Mesothelial cell of epicardium (in vitro differentiated cells): ENCODE measurements at regions not wholly inside any gene's neighbourhood (a gene's known extent, or its start where the extent isn't known, plus 50 kb on each side); places are given as distances from the start of the nearest gene placed in this dataset.

Source experiments
- DNase-seq, 2 experiments: peaks; one replicate each; pipeline ENCODE4 v3.0.0; 2021; ENCODE audit warnings: low spot score in 2 of 2; ENCODE audit not compliant: unreplicated experiment in 2 of 2
- H3K27ac Mint-ChIP-seq: 2 replicates; pipeline ENCODE4 v1.8.0; 2021; ENCODE audit warnings: mixed read lengths
- H3K27me3 Mint-ChIP-seq: 2 replicates; pipeline ENCODE4 v1.8.0; 2021; ENCODE audit warnings: low read depth, mixed read lengths
- H3K36me3 Mint-ChIP-seq: 2 replicates; pipeline ENCODE4 v1.8.0; 2021; ENCODE audit warnings: mixed read lengths
- H3K4me1 Mint-ChIP-seq: 2 replicates; pipeline ENCODE4 v1.8.0; 2021; ENCODE audit warnings: mixed read lengths
- H3K4me3 Mint-ChIP-seq: 2 replicates; pipeline ENCODE4 v1.8.0; 2021; ENCODE audit warnings: mild to moderate bottlenecking, moderate library complexity, mixed read lengths
- H3K9me3 Mint-ChIP-seq: 2 replicates; pipeline ENCODE4 v1.8.0; 2021; ENCODE audit warnings: mixed read lengths
- TF ChIP-seq, protein P1 (sequence below): fragments of 200-600 bp; sonication (generic); IDR thresholded peaks from one replicate; pipeline ENCODE4 v1.5.0; 2021; ENCODE audit warnings: antibody characterized with exemption; ENCODE audit not compliant: unreplicated experiment

DNA sequence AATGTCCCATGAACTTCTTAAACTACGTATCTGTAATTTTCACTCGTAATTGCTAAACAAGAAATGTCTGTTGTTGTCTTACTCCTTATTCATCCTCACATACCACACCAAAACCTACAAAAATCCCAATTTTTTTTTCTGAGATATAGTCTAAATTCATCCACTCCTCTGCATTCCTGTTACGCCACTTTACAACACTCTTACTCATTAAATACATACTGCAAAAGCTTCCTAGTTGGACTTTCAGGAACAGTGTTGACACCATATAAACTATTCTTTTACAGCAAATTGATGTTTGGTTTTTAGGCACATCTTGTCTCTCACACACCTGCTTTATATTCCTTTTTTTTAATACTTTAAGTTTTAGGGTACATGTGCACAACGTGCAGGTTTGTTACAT lies 934.9 kb upstream of the CADM2 start:
- Mint-ChIP-seq H3K9me3 (no peaks in the 10 kb centered on the region), H3K4me3 (no peak overlapping the region), H3K27me3 (no peaks in the 10 kb centered on the region), H3K4me1 (no peaks in the 10 kb centered on the region), H3K36me3 (no peaks in the 10 kb centered on the region), H3K27ac (no peak overlapping the region)
- no peak for DNase-seq
- TF ChIP-seq, protein P1, sequence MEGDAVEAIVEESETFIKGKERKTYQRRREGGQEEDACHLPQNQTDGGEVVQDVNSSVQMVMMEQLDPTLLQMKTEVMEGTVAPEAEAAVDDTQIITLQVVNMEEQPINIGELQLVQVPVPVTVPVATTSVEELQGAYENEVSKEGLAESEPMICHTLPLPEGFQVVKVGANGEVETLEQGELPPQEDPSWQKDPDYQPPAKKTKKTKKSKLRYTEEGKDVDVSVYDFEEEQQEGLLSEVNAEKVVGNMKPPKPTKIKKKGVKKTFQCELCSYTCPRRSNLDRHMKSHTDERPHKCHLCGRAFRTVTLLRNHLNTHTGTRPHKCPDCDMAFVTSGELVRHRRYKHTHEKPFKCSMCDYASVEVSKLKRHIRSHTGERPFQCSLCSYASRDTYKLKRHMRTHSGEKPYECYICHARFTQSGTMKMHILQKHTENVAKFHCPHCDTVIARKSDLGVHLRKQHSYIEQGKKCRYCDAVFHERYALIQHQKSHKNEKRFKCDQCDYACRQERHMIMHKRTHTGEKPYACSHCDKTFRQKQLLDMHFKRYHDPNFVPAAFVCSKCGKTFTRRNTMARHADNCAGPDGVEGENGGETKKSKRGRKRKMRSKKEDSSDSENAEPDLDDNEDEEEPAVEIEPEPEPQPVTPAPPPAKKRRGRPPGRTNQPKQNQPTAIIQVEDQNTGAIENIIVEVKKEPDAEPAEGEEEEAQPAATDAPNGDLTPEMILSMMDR, result no peak

DNA sequence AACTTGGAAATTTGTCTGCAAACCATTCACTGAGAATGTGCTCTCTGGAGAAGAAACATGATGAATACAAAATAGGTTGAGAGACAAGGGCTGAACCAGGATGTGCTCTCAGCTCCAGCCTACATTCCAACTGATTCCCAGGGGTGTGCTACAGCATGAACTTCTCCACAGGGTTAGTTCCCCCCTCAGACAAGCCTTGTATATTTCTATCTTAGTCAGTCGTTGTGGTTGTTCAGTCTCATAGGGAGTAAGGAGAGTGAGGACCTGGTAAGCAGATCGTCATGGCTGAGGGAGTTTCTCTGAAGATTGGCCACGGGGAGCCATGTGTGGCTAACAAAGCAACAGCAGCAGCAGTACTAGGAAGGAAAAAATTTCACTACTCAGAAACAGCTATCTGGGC lies 919.7 kb upstream of the CADM2 start:
- H3K4me1 Mint-ChIP-seq, result no peaks in the 10 kb centered on the region
- TF ChIP-seq, protein P1, result no peak
- no peaks in the 10 kb centered on the region for H3K27me3 Mint-ChIP-seq
- DNase-seq, result no peak
- no peak overlapping the region for H3K27ac Mint-ChIP-seq
- no peak overlapping the region for H3K4me3 Mint-ChIP-seq
- no peaks in the 10 kb centered on the region for H3K36me3 Mint-ChIP-seq
- H3K9me3 Mint-ChIP-seq, result peaks cover 32% of the 10 kb centered on the region

DNA sequence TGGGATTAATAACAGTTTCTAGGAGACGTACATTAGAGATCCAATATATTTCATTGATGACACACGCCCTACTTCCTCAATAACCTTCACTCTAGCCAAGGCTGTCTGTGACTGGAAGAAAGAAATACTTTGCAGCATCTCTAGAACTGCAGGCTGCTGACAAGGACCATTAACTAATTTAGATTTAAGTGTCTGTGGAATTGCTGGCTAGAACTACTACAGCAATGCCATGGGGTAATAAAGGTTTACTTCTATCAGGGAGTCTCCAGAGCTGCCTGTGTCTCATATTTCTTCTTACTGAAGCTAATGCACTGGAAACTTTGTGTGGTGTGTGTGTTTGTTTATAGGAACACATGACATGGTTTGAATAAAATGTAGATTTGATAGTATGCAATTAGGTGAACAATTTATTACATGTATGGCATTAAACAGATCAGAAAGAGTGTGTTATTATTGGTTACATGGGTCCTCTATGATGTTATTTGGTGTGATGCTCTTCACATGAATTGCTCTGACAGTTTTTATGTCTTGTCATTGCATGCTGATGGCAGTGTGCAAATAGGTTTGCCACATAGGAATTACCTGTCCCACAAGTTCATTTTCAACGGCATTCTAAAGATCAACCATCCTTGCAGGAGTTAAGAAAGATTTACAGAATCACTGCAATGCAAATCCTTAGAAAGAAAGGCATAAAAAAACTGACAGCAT lies 916.2 kb upstream of the CADM2 start:
- Mint-ChIP-seq H3K9me3 (peaks cover under 1% of the 10 kb centered on the region), H3K4me1 (no peaks in the 10 kb centered on the region), H3K27ac (no peak overlapping the region), H3K27me3 (no peaks in the 10 kb centered on the region), H3K36me3 (no peaks in the 10 kb centered on the region), H3K4me3 (no peak overlapping the region)
- DNase-seq, result no peak
- TF ChIP-seq, protein P1, result no peak

DNA sequence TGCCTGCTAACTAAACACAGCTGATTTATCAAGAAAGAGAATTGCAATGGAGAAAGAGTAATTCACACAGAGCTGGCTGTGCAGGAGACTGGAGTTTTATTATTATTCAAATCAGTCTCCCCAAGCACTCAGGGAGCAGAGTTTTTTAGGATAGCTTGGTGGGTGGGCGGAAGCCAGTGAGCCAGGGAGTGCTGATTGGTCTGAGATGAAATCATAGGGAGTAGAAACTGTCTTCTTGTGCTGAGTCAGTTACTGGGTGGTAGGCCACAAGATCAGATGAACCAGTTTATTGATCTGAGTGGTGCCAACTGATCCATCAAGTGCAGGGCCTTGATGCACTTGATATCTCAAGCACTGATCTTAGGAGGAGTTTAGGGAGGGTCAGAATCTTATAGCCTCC lies 891.9 kb upstream of the CADM2 start:
- Mint-ChIP-seq H3K27ac (no peak overlapping the region), H3K27me3 (no peaks in the 10 kb centered on the region), H3K9me3 (peaks cover 10% of the 10 kb centered on the region), H3K4me3 (no peak overlapping the region), H3K4me1 (no peaks in the 10 kb centered on the region), H3K36me3 (no peaks in the 10 kb centered on the region)
- TF ChIP-seq, protein P1, result no peak
- no peak for DNase-seq

DNA sequence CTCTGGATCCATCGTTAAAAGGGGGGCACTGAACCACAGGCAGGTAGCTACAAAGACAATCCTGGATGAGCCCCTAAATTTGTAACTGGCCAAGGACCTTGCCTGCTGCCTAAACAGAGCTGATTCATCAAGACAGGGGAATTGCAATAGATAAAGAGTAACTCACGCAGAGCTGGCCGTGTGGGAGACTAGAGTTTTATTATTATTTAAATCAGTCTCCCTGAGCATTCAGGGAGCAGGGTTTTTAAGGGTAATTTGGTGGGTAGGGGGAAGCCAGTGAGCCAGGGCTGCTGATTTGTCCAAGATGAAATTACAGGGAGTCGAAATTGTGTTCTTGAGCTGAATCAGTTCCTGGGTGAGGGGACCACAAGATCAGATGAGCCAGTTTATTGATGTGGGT lies 885.1 kb upstream of the CADM2 start:
- Mint-ChIP-seq H3K4me1 (no peaks in the 10 kb centered on the region), H3K36me3 (no peaks in the 10 kb centered on the region), H3K4me3 (no peak overlapping the region), H3K9me3 (peaks cover 4% of the 10 kb centered on the region), H3K27me3 (no peaks in the 10 kb centered on the region), H3K27ac (no peak overlapping the region)
- no peak for DNase-seq
- TF ChIP-seq, protein P1, result no peak

DNA sequence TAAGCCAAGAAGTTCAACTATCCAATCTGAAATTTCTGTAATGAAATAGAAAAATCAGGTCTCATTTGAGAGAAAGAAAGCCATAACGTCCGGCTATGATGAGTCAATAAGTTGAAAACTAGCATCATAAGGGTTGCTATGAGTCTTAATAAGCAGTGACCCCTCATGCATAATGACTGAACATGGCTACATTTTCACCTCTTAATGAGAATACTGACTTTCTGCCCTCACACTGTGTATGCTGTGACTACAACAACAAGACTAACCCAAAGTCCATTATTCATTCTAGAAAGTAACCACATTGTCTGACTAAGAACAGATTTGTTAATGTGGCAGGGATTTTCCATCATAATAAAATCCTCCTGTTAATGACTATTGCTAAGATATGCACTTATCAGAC lies 884.0 kb upstream of the CADM2 start:
- no peaks in the 10 kb centered on the region for H3K9me3 Mint-ChIP-seq
- no peaks in the 10 kb centered on the region for H3K27me3 Mint-ChIP-seq
- DNase-seq, result no peak
- TF ChIP-seq, protein P1, result no peak
- H3K4me3 Mint-ChIP-seq, result no peak overlapping the region
- H3K36me3 Mint-ChIP-seq, result no peaks in the 10 kb centered on the region
- H3K27ac Mint-ChIP-seq, result no peak overlapping the region
- H3K4me1 Mint-ChIP-seq, result no peaks in the 10 kb centered on the region
